Activated CD8-positive, alpha-beta memory T cell treated with anti-CD3 and anti-CD28 coated beads, Interleukin-2, amount 50 U/mL, for 1 hour (primary cell): ENCODE measurements at regions not wholly inside any gene's neighbourhood (a gene's known extent, or its start where the extent isn't known, plus 50 kb on each side); places are given as distances from the start of the nearest gene placed in this dataset.
"Not testable (repeated sequence)": the region's sequence is repeated elsewhere in the genome, so short reads cannot be mapped to it uniquely, and the experiment has no call there.

ENCODE experiments used
- DNase-seq: peaks from one replicate; pipeline ENCODE4 v3.0.0-alpha.2; 2020; ENCODE audit errors: extremely low read depth

GRCh38 chr12:68387338-68387737, 55.2 kb upstream of the MDM1 start:
- no peak for DNase-seq

GRCh38 chr12:68389305-68389704, 57.1 kb upstream of the MDM1 start:
- no peak for DNase-seq

- DNase-seq = no peak
These were observed 59.8 kb upstream of the MDM1 start for GRCh38 chr12:68391937-68392336.

- no peak for DNase-seq
These were observed 60.2 kb upstream of the MDM1 start for GRCh38 chr12:68392376-68392775.

- no peak for DNase-seq
These were observed 61.3 kb upstream of the MDM1 start for GRCh38 chr12:68393417-68393816.

GRCh38 chr12:68397566-68398158, 65.5 kb upstream of the MDM1 start:
- no peak for DNase-seq

- DNase-seq = not testable (repeated sequence)
These were observed 66.5 kb upstream of the MDM1 start for GRCh38 chr12:68398689-68399088.

GRCh38 chr12:68400226-68400829, 68.2 kb upstream of the MDM1 start:
- DNase-seq = no peak

- DNase-seq = no peak
These were observed 70.3 kb upstream of the MDM1 start for GRCh38 chr12:68402422-68402821.

- DNase-seq = no peak
These were observed 71.1 kb upstream of the MDM1 start for GRCh38 chr12:68403296-68403695.

GRCh38 chr12:68403711-68404110, 71.5 kb upstream of the MDM1 start:
- DNase-seq = no peak

GRCh38 chr12:68405343-68405781, 73.2 kb upstream of the MDM1 start:
- DNase-seq = no peak

GRCh38 chr12:68406134-68406576, 74.0 kb upstream of the MDM1 start:
- no peak for DNase-seq

GRCh38 chr12:68406911-68407310, 74.7 kb upstream of the MDM1 start:
- DNase-seq = no peak

GRCh38 chr12:68410018-68410660, 78.0 kb upstream of the MDM1 start:
- DNase-seq = no peak

- DNase-seq = no peak
These were observed 79.2 kb upstream of the MDM1 start for GRCh38 chr12:68411371-68411770.

- DNase-seq = no peak
These were observed 82.8 kb upstream of the MDM1 start for GRCh38 chr12:68414988-68415387.

- no peak for DNase-seq
These were observed 84.2 kb upstream of the MDM1 start for GRCh38 chr12:68416350-68416749.

- no peak for DNase-seq
These were observed 84.7 kb upstream of the MDM1 start for GRCh38 chr12:68416826-68417225.

- DNase-seq = no peak
These were observed 85.9 kb upstream of the MDM1 start for GRCh38 chr12:68418137-68418460.

- DNase-seq = no peak
These were observed 88.3 kb upstream of the MDM1 start for GRCh38 chr12:68420225-68421010.

GRCh38 chr12:68422159-68422558, 90.0 kb upstream of the MDM1 start:
- no peak for DNase-seq
